Sigmoid colon (tissue), 4 donors: ENCODE measurements at regions not wholly inside any gene's neighbourhood (a gene's known extent, or its start where the extent isn't known, plus 50 kb on each side); places are given as distances from the start of the nearest gene placed in this dataset.

ENCODE experiments used
- CTCF ChIP-seq, 4 experiments: fragments of 450-650 bp in 3 of 4; fragments of 200-600 bp in 1 of 4; IDR thresholded peaks; one replicate each; pipeline ENCODE4 v1.5.1; 2016 to 2019; ENCODE audit warnings: antibody characterized with exemption in 4 of 4, mild to moderate bottlenecking in 3 of 4, moderate library complexity in 2 of 4
- POLR2A ChIP-seq, 2 donors: fragments of 450-650 bp; IDR thresholded peaks; one replicate each; pipeline ENCODE4 v1.6.1; 2016; ENCODE audit warnings: antibody characterized with exemption in 2 of 2, mild to moderate bottlenecking in 2 of 2, moderate library complexity in 2 of 2
- POLR2AphosphoS5 ChIP-seq, 4 donors: sonication (generic); formaldehyde crosslinking; IDR thresholded peaks; one replicate each; pipeline ENCODE4 v1.6.1; 2017; ENCODE audit warnings: antibody characterized with exemption in 4 of 4

- TF ChIP-seq CTCF (IDR thresholded peaks at IDR 0.05): no peak
- no peak for TF ChIP-seq POLR2A (IDR thresholded peaks at IDR 0.05)
- no peak for TF ChIP-seq POLR2AphosphoS5 (IDR thresholded peaks at IDR 0.05)
These were observed 200.1 kb upstream of the FOXP2 start for GRCh38 chr7:114214466-114214865.
